GM04503 (cell line): ENCODE measurements at regions not wholly inside any gene's neighbourhood (a gene's known extent, or its start where the extent isn't known, plus 50 kb on each side); places are given as distances from the start of the nearest gene placed in this dataset.
"Not testable (repeated sequence)": the region's sequence is repeated elsewhere in the genome, so short reads cannot be mapped to it uniquely, and the experiment has no call there.

ENCODE experiments used
- DNase-seq: peaks from one replicate; pipeline ENCODE4 v3.0.0-alpha.2; 2012; ENCODE audit warnings: low read depth

- DNase-seq, result no peak
Measured at GRCh38 chr18:6571239-6571602, 156.5 kb upstream of the L3MBTL4 start.

DNA sequence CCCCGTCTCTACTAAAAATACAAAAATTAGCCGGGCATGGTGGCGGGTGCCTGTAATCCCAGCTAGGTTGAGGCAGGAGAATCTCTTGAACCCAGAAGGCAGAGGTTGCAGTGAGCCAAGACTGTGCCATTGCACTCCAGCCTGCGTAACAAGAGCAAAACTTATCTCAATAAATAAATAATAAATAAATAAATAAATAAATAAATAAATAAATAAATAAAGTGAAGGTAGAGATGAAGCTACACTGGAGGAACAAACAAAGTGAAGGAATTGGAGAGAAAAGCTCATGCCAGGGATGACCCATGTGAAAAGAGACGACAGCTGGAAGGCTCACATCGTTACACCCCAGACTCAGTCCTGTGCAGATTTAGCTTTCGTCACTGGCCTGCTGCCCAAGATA is 157.3 kb upstream of the ARHGAP28 start:
- not testable (repeated sequence) for DNase-seq

- no peak for DNase-seq
Measured at GRCh38 chr18:6574631-6575030, 154.9 kb upstream of the ARHGAP28 start.

DNA sequence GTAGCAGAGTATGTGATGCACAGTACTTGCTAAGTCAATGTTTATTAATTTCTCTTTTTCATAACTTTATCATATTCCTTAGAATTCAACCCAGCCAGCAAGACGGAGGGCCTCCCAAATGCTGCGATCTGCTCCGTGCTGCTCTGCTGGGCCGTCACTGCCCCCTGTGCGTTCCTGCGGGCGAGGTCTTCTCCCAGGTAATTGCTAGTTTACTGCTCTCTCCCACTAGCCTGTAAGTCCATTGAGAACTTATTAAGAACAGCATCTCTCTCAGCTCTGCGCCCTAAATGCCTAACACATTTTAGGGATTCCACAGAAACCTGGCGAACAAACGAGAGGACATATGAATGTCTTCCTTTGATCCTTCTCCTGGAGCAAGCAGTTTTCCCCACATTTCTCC is 153.6 kb upstream of the ARHGAP28 start:
- no peak for DNase-seq

DNA sequence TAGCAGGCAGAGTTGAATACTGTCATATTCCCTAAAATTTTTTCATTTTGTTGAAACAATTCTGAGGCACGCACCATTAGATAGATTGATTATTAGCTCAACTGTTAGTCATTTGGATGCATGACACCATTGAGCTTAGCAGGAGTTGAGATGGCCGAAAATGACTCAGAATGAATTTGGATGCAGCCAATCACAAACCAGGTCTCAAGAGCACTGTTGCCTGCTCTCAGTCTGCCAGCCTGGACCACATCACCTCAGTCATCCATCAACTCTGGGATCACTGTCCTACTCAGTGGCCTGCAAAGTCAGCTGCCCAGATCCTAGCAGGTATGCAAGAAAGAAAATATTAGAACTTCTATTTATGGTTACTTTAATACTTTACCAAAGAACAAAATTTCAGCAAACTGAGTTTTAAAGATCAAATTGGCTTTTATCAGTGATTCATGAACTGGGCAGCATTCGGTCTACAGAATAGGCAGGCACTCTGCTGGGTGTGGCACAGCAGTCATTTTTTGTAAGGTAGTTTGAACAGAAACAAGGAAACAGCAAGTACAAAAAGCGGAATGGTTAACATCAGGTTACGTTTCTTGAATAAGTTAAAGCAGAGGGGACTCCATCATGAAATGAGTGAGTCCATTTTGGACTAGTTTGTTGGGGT is 152.7 kb upstream of the ARHGAP28 start:
- DNase-seq, result no peak

DNA sequence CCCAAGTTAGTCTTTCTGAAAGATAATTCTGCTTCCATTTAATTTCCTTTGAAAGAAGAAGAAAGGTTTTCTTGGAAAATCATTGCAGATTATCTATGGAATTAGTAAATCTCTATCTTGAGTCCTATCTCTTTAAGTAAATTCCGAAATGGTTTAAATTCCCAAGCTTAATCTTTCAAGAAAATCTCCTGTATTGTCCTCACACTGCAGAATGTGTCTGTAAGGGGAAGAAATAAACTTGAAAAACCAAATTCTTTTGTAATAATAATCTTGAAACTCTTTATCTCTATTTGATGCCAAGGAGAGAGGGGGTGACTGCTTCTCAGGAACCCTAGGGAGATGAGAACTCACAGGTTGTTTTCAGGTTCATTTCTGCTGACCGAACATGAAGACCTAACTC is 150.8 kb upstream of the ARHGAP28 start:
- DNase-seq, result no peak

GRCh38 chr18:6579486-6579885 is 150.0 kb upstream of the ARHGAP28 start:
- DNase-seq, result no peak

GRCh38 chr18:6580401-6580800 is 149.1 kb upstream of the ARHGAP28 start:
- DNase-seq, result no peak

- DNase-seq, result no peak
Measured at GRCh38 chr18:6589923-6590322, 139.6 kb upstream of the ARHGAP28 start.

- no peak for DNase-seq
Measured at GRCh38 chr18:6590326-6590725, 139.2 kb upstream of the ARHGAP28 start.

- DNase-seq, result no peak
Measured at GRCh38 chr18:6591491-6591890, 138.0 kb upstream of the ARHGAP28 start.

DNA sequence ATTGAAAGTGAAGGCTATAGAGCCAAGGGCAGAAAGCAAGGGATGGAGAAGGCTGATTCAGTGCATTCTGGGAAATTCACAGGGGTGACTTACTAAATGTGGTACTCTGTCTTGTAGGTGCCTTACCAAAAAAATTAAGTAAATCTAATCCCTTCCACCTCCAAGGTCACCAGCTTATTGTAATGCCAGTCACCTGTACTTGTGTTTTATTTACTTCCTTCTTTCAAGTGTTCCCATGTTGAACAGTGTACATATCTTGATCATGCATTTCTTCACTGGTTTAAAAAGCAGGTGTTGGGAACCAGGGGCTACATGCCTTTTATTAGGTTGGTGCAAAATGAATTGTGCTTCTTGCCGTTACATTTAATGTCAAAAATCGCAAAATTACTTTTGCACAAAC is 137.0 kb upstream of the ARHGAP28 start:
- DNase-seq, result no peak

GRCh38 chr18:6593142-6593885 is 136.2 kb upstream of the ARHGAP28 start:
- DNase-seq, result no peak

DNA sequence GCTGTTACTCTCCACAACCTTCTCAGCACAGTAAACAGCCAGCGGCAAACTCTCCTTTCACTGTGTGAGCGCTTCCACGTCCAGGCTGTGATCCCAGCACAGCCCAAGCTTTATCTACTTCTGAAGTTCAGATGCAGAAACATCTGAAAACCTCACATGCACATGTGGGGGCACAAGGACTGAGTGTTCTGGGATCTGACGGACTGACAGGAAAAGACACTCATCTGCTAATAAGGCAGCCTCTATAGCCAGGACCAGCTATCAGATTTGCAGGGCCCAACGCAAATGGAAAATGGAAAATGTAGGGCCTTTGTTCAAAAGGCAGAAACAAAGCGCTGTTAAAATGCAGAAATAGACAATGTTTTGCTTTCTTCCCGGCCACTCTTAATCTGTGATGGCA is 133.8 kb upstream of the ARHGAP28 start:
- no peak for DNase-seq

DNA sequence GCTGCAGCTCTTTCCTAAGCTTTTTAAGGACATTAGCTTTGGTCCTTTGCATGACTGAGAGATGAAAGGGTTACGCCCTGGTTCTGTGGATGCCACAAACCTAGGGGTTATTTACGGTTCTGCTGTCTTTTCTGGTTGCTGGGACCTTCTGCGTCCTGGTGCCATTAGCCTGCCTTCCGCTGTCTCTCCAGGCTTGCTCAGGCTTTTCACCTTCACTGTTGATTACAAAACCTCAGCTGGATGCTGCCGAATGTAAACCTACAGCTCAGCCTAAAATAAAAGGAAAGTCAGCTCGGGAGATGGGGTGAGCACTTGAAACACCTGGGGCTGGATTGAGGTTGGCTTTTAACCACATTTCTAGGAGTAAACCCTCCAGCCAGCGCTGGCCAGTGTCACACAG is 130.9 kb upstream of the ARHGAP28 start:
- DNase-seq, result no peak

- no peak for DNase-seq
Measured at GRCh38 chr18:6600667-6601167, 128.8 kb upstream of the ARHGAP28 start.

DNA sequence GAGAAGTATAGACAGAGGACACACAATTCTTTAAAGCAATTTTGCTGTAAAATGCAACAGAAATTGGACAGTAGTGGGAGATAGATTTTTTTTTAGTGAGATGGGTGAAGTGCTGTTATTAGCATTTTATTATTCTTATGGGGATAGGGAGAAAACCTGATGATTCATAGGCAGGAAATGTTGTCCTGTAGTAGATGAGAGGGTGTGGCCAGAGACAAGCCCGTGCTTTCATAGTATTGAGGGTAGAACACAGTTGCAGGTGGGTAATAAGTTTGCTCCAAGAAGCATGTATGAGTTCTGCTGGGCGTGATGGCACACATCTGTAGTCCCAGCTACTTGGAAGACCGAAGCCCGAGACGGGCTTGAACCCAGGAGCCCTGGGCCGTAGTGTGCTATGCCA is 128.3 kb upstream of the ARHGAP28 start:
- no peak for DNase-seq

DNA sequence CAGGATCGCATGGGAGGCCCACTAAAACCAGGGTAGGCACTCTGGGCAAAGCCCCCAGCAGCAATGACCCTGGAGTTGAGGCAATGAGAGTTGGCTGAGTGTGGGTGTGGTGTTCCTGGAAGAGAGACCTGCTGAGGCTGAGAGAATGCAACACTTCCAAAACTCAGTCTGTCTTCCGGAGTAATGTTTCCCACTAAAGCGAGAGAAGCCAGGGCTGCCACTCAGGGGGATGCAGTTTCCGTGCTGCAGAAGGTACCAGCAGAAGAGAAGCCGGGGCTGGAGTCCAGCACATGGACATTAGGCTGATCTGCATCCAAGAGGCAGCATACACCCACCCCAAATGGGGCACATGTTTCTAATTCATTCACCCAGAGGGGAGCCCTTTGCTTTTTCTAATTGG is 127.2 kb upstream of the ARHGAP28 start:
- DNase-seq, result no peak

GRCh38 chr18:6604573-6604941 is 125.0 kb upstream of the ARHGAP28 start:
- DNase-seq, result no peak

GRCh38 chr18:6605115-6605869 is 124.2 kb upstream of the ARHGAP28 start:
- DNase-seq, result no peak

- DNase-seq, result no peak
Measured at GRCh38 chr18:6606411-6607085, 123.0 kb upstream of the ARHGAP28 start.

DNA sequence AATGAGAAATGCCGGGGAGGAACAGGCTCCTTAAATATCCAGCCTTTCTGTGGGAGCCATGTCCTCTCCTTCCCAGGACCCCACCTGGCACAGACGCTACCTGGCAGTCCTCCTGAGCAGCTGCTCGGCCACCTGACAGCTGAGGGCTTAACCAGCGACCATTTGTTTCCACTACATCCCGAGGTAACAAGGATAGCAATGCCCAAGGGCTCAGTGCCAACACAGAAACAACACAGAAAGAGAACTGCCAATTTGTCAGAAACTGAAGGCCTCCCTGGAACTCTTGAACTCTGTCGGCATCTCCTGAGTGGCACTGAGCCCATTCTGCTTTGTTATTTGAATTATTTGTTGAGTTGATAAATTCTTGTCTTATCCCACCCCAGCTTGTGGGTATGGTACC is 122.2 kb upstream of the ARHGAP28 start:
- no peak for DNase-seq
